ENCODE measurements at regions not wholly inside any gene's neighbourhood (a gene's known extent, or its start where the extent isn't known, plus 50 kb on each side); places are given as distances from the start of the nearest gene placed in this dataset.

GRCh38 chr9:107163370-107163769 is 119.7 kb upstream of the RAD23B start:
- DNase-seq, result no peak

- no peak for DNase-seq
Measured at GRCh38 chr9:107169796-107170195, 113.3 kb upstream of the RAD23B start.

GRCh38 chr9:107170801-107171200 is 112.3 kb upstream of the RAD23B start:
- DNase-seq, result peak in 2 of 51 donors; percentile 11 to 21

GRCh38 chr9:107172160-107172978 is 110.7 kb upstream of the RAD23B start:
- DNase-seq, result peak in 43 of 51 donors; percentile 6 to 84 (median 57)

- DNase-seq, result no peak
Measured at GRCh38 chr9:107172979-107173347, 110.1 kb upstream of the RAD23B start.

- DNase-seq, result no peak
Measured at GRCh38 chr9:107173422-107174180, 109.5 kb upstream of the RAD23B start.

GRCh38 chr9:107174441-107174840 is 108.6 kb upstream of the RAD23B start:
- no peak for DNase-seq

- DNase-seq, result no peak
Measured at GRCh38 chr9:107175041-107175440, 108.0 kb upstream of the RAD23B start.

- no peak for DNase-seq
Measured at GRCh38 chr9:107175816-107176435, 107.2 kb upstream of the RAD23B start.

- DNase-seq, result peak in 1 of 51 donors; percentile 28
Measured at GRCh38 chr9:107176436-107177151, 106.5 kb upstream of the RAD23B start.

- no peak for DNase-seq
Measured at GRCh38 chr9:107177243-107177839, 105.7 kb upstream of the RAD23B start.

GRCh38 chr9:107177857-107178256 is 105.2 kb upstream of the RAD23B start:
- no peak for DNase-seq

GRCh38 chr9:107178293-107178692 is 104.8 kb upstream of the RAD23B start:
- DNase-seq, result no peak

GRCh38 chr9:107180206-107180605 is 102.9 kb upstream of the RAD23B start:
- DNase-seq, result no peak

- DNase-seq, result no peak
Measured at GRCh38 chr9:107183176-107183575, 99.9 kb upstream of the RAD23B start.

- DNase-seq, result no peak
Measured at GRCh38 chr9:107188376-107188775, 94.7 kb upstream of the RAD23B start.

- DNase-seq, result no peak
Measured at GRCh38 chr9:107190061-107190935, 92.8 kb upstream of the RAD23B start.

GRCh38 chr9:107190936-107191290 is 92.2 kb upstream of the RAD23B start:
- no peak for DNase-seq

GRCh38 chr9:107193251-107193650 is 89.8 kb upstream of the RAD23B start:
- no peak for DNase-seq

GRCh38 chr9:107198718-107199117 is 84.4 kb upstream of the RAD23B start:
- DNase-seq, result no peak
